IMR-90 (cell line): ENCODE measurements at regions not wholly inside any gene's neighbourhood (a gene's known extent, or its start where the extent isn't known, plus 50 kb on each side); places are given as distances from the start of the nearest gene placed in this dataset.

Experiments used
- ATAC-seq: fragments of 200-7000 bp; cut with Tn5 transposase; 2 replicates; pipeline ENCODE4 v1.9.1; 2020; ENCODE audit warnings: low read depth, mild to moderate bottlenecking, moderate library complexity
- BruUV-seq: library from RNA; stranded (reverse); fragments of 400-500 nt; replicated peaks from 2 replicates; lab custom pipeline; 2021; lab: Mats Ljungman, UMichigan
- CTCF ChIA-PET: fragments of 300-600 bp; formaldehyde crosslinking; extraction: SDS; loops from one replicate; lab custom pipeline; 2021; ENCODE audit warnings: antibody characterized with exemption; lab: Yijun Ruan, JAX
- POLR2A ChIA-PET: fragments of 300-600 bp; sonication (Branson Sonifier 250); formaldehyde crosslinking; loops from one replicate; lab custom pipeline; 2022; ENCODE audit warnings: antibody characterized with exemption; ENCODE audit not compliant: unreplicated experiment; lab: Charles Lee
- DNase-seq: peaks from one replicate; pipeline ENCODE4 v3.0.0; 2013
- H2AFZ ChIP-seq: replicated peaks from 2 replicates; pipeline ENCODE3; 2013; ENCODE audit warnings: low read length, mild to moderate bottlenecking; ENCODE audit not compliant: poor library complexity
- H2AK5ac ChIP-seq: 2 replicates; pipeline ENCODE4 v1.6.1; 2013; ENCODE audit warnings: low read depth, low read length, inconsistent platforms
- H2AK9ac ChIP-seq: replicated peaks from 2 replicates; pipeline ENCODE3; 2013; ENCODE audit warnings: mild to moderate bottlenecking, low read depth, low read length, moderate library complexity; ENCODE audit not compliant: poor library complexity
- H2BK120ac ChIP-seq: 2 replicates; pipeline ENCODE4 v1.6.1; 2013; ENCODE audit warnings: low read depth, low read length, inconsistent platforms
- H2BK15ac ChIP-seq: 3 replicates; pipeline ENCODE4 v1.6.1; 2013; ENCODE audit warnings: low read depth, low read length, inconsistent platforms
- H2BK20ac ChIP-seq: 2 replicates; pipeline ENCODE4 v1.6.1; 2013; ENCODE audit warnings: low read depth, mild to moderate bottlenecking, inconsistent platforms, low read length, moderate library complexity
- H2BK5ac ChIP-seq: 2 replicates; pipeline ENCODE4 v1.6.1; 2013; ENCODE audit warnings: mild to moderate bottlenecking, low read depth, low read length, inconsistent platforms; ENCODE audit not compliant: poor library complexity, severe bottlenecking
- H3K14ac ChIP-seq: replicated peaks from 2 replicates; pipeline ENCODE4 v1.6.1; 2013; ENCODE audit warnings: low read depth, low read length, inconsistent platforms
- H3K18ac ChIP-seq: 2 replicates; pipeline ENCODE4 v1.6.1; 2013; ENCODE audit warnings: low read depth, low read length, control low read depth
- H3K23ac ChIP-seq: 2 replicates; pipeline ENCODE4 v1.6.1; 2013; ENCODE audit warnings: low read depth, low read length, inconsistent platforms
- H3K27ac ChIP-seq: 2 replicates; pipeline ENCODE4 v1.5.1; 2013; ENCODE audit warnings: mild to moderate bottlenecking, control low read depth, low read length; ENCODE audit not compliant: insufficient read depth
- H3K27me3 ChIP-seq: 2 replicates; pipeline ENCODE4 v1.6.1; 2013; ENCODE audit warnings: low read length; ENCODE audit not compliant: control insufficient read depth, insufficient read depth
- H3K36me3 ChIP-seq: 2 replicates; pipeline ENCODE4 v1.6.1; 2013; ENCODE audit warnings: low read length, mixed read lengths; ENCODE audit not compliant: control insufficient read depth, insufficient read depth
- H3K4ac ChIP-seq: 2 replicates; pipeline ENCODE4 v1.6.1; 2013; ENCODE audit warnings: low read depth, low read length, inconsistent platforms
- H3K4me1 ChIP-seq: 2 replicates; pipeline ENCODE4 v1.6.1; 2013; ENCODE audit warnings: low read length, mixed read lengths; ENCODE audit not compliant: control insufficient read depth, insufficient read depth
- H3K4me2 ChIP-seq: 2 replicates; pipeline ENCODE4 v1.6.1; 2013; ENCODE audit warnings: low read depth, mild to moderate bottlenecking, control low read depth, low read length, moderate library complexity
- H3K4me3 ChIP-seq: 2 replicates; pipeline ENCODE4 v1.5.1; 2013; ENCODE audit warnings: low read depth, mild to moderate bottlenecking, control low read depth, low read length, moderate library complexity; ENCODE audit not compliant: insufficient read depth
- H3K56ac ChIP-seq: 2 replicates; pipeline ENCODE4 v1.6.1; 2013; ENCODE audit warnings: low read length, inconsistent platforms; ENCODE audit not compliant: insufficient read depth; ENCODE audit errors: extremely low read depth
- H3K79me1 ChIP-seq, 2 experiments: 2 replicates each; pipeline ENCODE4 v1.6.1; 2013; ENCODE audit warnings: low read length in 2 of 2, inconsistent platforms in 1 of 2, low read depth in 1 of 2
- H3K9ac ChIP-seq: 2 replicates; pipeline ENCODE4 v1.6.1; 2013; ENCODE audit warnings: low read depth, low read length, control low read depth
- H3K9me1 ChIP-seq: 2 replicates; pipeline ENCODE4 v1.6.1; 2013; ENCODE audit warnings: low read length, inconsistent platforms; ENCODE audit not compliant: insufficient read depth
- H3K9me3 ChIP-seq: 2 replicates; pipeline ENCODE4 v1.6.1; 2013; ENCODE audit warnings: low read length; ENCODE audit not compliant: control insufficient read depth, insufficient read depth
- H4K20me1 ChIP-seq: 2 replicates; pipeline ENCODE4 v1.6.1; 2013; ENCODE audit warnings: low read length, inconsistent platforms; ENCODE audit not compliant: insufficient read depth
- H4K5ac ChIP-seq: 2 replicates; pipeline ENCODE4 v1.6.1; 2013; ENCODE audit warnings: mild to moderate bottlenecking, low read depth, low read length, control low read depth
- H4K8ac ChIP-seq, 2 experiments: 2 replicates each; pipeline ENCODE4 v1.6.1; 2013; ENCODE audit warnings: low read depth in 2 of 2, low read length in 2 of 2, control low read depth in 1 of 2, inconsistent platforms in 1 of 2
- H4K91ac ChIP-seq: 2 replicates; pipeline ENCODE4 v1.6.1; 2013; ENCODE audit warnings: low read depth, low read length, inconsistent platforms; ENCODE audit not compliant: insufficient read depth
- BHLHE40 ChIP-seq: fragments of 150-350 bp; IDR thresholded peaks from 2 replicates; pipeline ENCODE4 v1.6.1; 2016; ENCODE audit warnings: mild to moderate bottlenecking, low read depth, low read length
- CEBPB ChIP-seq: IDR thresholded peaks from 2 replicates; pipeline ENCODE4 v1.6.1; 2012; ENCODE audit warnings: low read depth, low read length, improper control_type of control experiment
- CHD1 ChIP-seq: IDR thresholded peaks from 2 replicates; pipeline ENCODE4 v1.6.1; 2012; ENCODE audit warnings: low read depth, low read length, improper control_type of control experiment
- MAZ ChIP-seq: IDR thresholded peaks from 2 replicates; pipeline ENCODE4 v1.6.1; 2012; ENCODE audit warnings: low read depth, mild to moderate bottlenecking, low read length, improper control_type of control experiment, moderate library complexity, borderline replicate concordance
- MXI1 ChIP-seq: IDR thresholded peaks from 2 replicates; pipeline ENCODE4 v1.6.1; 2012; ENCODE audit warnings: low read depth, mild to moderate bottlenecking, low read length, moderate library complexity, borderline replicate concordance
- NFE2L2 ChIP-seq: fragments of 150-350 bp; IDR thresholded peaks from 2 replicates; pipeline ENCODE4 v1.6.1; 2016; ENCODE audit warnings: low read depth, mild to moderate bottlenecking, low read length
- POLR2A ChIP-seq: IDR thresholded peaks from 2 replicates; pipeline ENCODE4 v1.6.1; 2012; ENCODE audit warnings: mild to moderate bottlenecking, low read depth, low read length
- RAD21 ChIP-seq: IDR thresholded peaks from 2 replicates; pipeline ENCODE4 v1.6.1; 2012; ENCODE audit warnings: low read length, improper control_type of control experiment
- RCOR1 ChIP-seq: IDR thresholded peaks from 2 replicates; pipeline ENCODE4 v1.6.1; 2012; ENCODE audit warnings: mild to moderate bottlenecking, low read length, improper control_type of control experiment; ENCODE audit not compliant: insufficient replicate concordance
- RFX5 ChIP-seq: IDR thresholded peaks from 2 replicates; pipeline ENCODE4 v1.8.0; 2012; ENCODE audit warnings: low read depth, mild to moderate bottlenecking, low read length, moderate library complexity
- SMC3 ChIP-seq: fragments of 150-350 bp; IDR thresholded peaks from 2 replicates; pipeline ENCODE4 v1.6.1; 2016; ENCODE audit warnings: low read depth, mild to moderate bottlenecking, antibody characterized with exemption, low read length, moderate library complexity
- WGBS, 2 experiments: methylation state at CpG; one replicate each; pipeline versions ENCODE4 v1.1.5 to v1.1.7; 2013; ENCODE audit warnings: missing lambda C conversion rate in 2 of 2; ENCODE audit not compliant: insufficient read length in 1 of 2; ENCODE audit errors: extremely low coverage in 2 of 2; 5-methylcytosine and 5-hydroxymethylcytosine counted together
- dilution Hi-C: fragments of 300-500 bp; cut with HindIII; formaldehyde crosslinking; loops from one replicate; pipeline ENCODE4 v1.14.3; 2018; ENCODE audit warnings: low sequenced_read_pairs; ENCODE audit not compliant: unreplicated experiment
- in situ Hi-C: fragments of 300-500 bp; cut with MboI; formaldehyde crosslinking; loops from 3 replicates; pipeline ENCODE4 v1.14.3; 2019; ENCODE audit warnings: low sequenced_read_pairs, inconsistent platforms, mixed read lengths
- intact Hi-C: fragments of 100-400 bp; cut with micrococcal nuclease; formaldehyde crosslinking; loops from 2 replicates; pipeline ENCODE4 v1.10.0; 2022
- TF ChIP-seq, protein P1 (sequence below): fragments of 150-350 bp; IDR thresholded peaks from 2 replicates; pipeline ENCODE4 v1.6.1; 2017; ENCODE audit warnings: mild to moderate bottlenecking, antibody characterized with exemption, low read length, low read depth
- TF ChIP-seq, protein P2 (sequence below): conservative IDR thresholded peaks from 2 replicates; pipeline ENCODE4 v1.5.1; 2012; ENCODE audit warnings: mild to moderate bottlenecking, low read depth, low read length, improper control_type of control experiment
- TF ChIP-seq, protein P3 (sequence below): fragments of 150-350 bp; IDR thresholded peaks from 2 replicates; pipeline ENCODE4 v1.6.1; 2016; ENCODE audit warnings: low read depth, mild to moderate bottlenecking, low read length, moderate library complexity, borderline replicate concordance

DNA sequence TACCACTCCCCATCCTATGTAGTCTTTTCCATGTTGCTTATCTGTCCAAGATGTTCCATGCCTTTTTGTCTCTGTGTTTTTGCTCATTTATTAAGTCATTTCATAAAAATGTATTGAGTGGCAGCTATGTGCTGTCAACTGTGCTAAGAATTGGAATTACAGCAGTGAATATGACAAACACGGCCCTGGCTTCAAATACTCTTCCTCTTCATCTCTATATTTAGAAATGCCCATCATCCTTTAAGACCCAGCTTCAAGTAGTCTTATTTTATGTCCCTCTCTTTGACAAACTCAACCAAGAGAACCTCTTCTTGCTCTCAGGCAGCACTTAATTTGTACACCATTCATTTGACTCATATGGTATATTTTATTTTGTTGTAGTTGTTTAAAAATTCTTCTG, 55.4 kb upstream of the AMOT start:
- intact Hi-C loops (no loop called here), dilution Hi-C loops (no loop called here), in situ Hi-C loops (no loop called here)
- no peak overlapping the region for H2BK20ac ChIP-seq
- no peak overlapping the region for H3K4me3 ChIP-seq
- no peak overlapping the region for H3K56ac ChIP-seq
- no peak overlapping the region for H2BK5ac ChIP-seq
- no peak overlapping the region for H2AK9ac ChIP-seq
- no peaks in the 10 kb centered on the region for H3K9me3 ChIP-seq
- no CpG with 5 or more reads among the region's 1 CpG for WGBS, 2 experiments
- H3K4me1 ChIP-seq, result no peaks in the 10 kb centered on the region
- H3K9ac ChIP-seq, result no peak overlapping the region
- ChIA-PET POLR2A (no interaction called here), CTCF (no interaction called here)
- no peak overlapping the region for H4K8ac ChIP-seq
- no peak overlapping the region for H3K27ac ChIP-seq
- H3K36me3 ChIP-seq, result no peaks in the 10 kb centered on the region
- no peak overlapping the region for H3K4ac ChIP-seq
- H2AK5ac ChIP-seq, result no peak overlapping the region
- H4K91ac ChIP-seq, result no peak overlapping the region
- ATAC-seq, result no peak
- H2BK120ac ChIP-seq, result no peak overlapping the region
- no peak overlapping the region for H3K23ac ChIP-seq
- no peaks in the 10 kb centered on the region; the same call in 1 of the 2 replicates for H3K27me3 ChIP-seq
- H2BK15ac ChIP-seq, result no peak overlapping the region
- H3K79me1 ChIP-seq, result no peaks in the 10 kb centered on the region
- H3K4me2 ChIP-seq, result no peak overlapping the region
- H4K20me1 ChIP-seq, result no peaks in the 10 kb centered on the region
- DNase-seq, result no peak
- H3K18ac ChIP-seq, result no peak overlapping the region
- BruUV-seq, result no TSS peak
- H2AFZ ChIP-seq, result no peak overlapping the region
- H3K9me1 ChIP-seq, result no peaks in the 10 kb centered on the region
- H4K5ac ChIP-seq, result no peak overlapping the region
- TF ChIP-seq NFE2L2 (no peak), MXI1 (no peak), CEBPB (no peak), CHD1 (no peak), SMC3 (no peak), POLR2A (no peak), BHLHE40 (no peak), RFX5 (no peak), RAD21 (no peak), MAZ (no peak), RCOR1 (no peak)
- TF ChIP-seq, protein P1, sequence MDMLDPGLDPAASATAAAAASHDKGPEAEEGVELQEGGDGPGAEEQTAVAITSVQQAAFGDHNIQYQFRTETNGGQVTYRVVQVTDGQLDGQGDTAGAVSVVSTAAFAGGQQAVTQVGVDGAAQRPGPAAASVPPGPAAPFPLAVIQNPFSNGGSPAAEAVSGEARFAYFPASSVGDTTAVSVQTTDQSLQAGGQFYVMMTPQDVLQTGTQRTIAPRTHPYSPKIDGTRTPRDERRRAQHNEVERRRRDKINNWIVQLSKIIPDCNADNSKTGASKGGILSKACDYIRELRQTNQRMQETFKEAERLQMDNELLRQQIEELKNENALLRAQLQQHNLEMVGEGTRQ, result no peak
- TF ChIP-seq, protein P2, sequence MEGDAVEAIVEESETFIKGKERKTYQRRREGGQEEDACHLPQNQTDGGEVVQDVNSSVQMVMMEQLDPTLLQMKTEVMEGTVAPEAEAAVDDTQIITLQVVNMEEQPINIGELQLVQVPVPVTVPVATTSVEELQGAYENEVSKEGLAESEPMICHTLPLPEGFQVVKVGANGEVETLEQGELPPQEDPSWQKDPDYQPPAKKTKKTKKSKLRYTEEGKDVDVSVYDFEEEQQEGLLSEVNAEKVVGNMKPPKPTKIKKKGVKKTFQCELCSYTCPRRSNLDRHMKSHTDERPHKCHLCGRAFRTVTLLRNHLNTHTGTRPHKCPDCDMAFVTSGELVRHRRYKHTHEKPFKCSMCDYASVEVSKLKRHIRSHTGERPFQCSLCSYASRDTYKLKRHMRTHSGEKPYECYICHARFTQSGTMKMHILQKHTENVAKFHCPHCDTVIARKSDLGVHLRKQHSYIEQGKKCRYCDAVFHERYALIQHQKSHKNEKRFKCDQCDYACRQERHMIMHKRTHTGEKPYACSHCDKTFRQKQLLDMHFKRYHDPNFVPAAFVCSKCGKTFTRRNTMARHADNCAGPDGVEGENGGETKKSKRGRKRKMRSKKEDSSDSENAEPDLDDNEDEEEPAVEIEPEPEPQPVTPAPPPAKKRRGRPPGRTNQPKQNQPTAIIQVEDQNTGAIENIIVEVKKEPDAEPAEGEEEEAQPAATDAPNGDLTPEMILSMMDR, result no peak
- TF ChIP-seq, protein P3, sequence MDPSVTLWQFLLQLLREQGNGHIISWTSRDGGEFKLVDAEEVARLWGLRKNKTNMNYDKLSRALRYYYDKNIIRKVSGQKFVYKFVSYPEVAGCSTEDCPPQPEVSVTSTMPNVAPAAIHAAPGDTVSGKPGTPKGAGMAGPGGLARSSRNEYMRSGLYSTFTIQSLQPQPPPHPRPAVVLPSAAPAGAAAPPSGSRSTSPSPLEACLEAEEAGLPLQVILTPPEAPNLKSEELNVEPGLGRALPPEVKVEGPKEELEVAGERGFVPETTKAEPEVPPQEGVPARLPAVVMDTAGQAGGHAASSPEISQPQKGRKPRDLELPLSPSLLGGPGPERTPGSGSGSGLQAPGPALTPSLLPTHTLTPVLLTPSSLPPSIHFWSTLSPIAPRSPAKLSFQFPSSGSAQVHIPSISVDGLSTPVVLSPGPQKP, result no peak
- H3K14ac ChIP-seq, result no peak overlapping the region
